K562 (cell line): ENCODE measurements at regions not wholly inside any gene's neighbourhood (a gene's known extent, or its start where the extent isn't known, plus 50 kb on each side); places are given as distances from the start of the nearest gene placed in this dataset.

Experiments used
- ATAC-seq: fragments of 200-7000 bp; cut with Tn5 transposase; 3 replicates; pipeline ENCODE4 v1.9.1; 2020; ENCODE audit warnings: moderate library complexity
- BruUV-seq: library from RNA; stranded (reverse); fragments of 400-500 nt; replicated peaks from 2 replicates; lab custom pipeline; 2021; lab: Mats Ljungman, UMichigan
- CTCF ChIA-PET: fragments of 300-600 bp; formaldehyde crosslinking; extraction: SDS; loops from one replicate; lab custom pipeline; 2021; ENCODE audit warnings: low intra/inter-chr PET ratio; lab: Yijun Ruan, JAX
- POLR2A ChIA-PET: fragments of 300-600, 350-650 bp; sonication (Branson Sonifier 250); formaldehyde crosslinking; extraction: SDS; loops from one replicate; lab custom pipeline; 2021; ENCODE audit warnings: antibody characterized with exemption, inconsistent platforms; lab: Yijun Ruan, JAX
- DNase-seq, 4 experiments: peaks; one replicate each; pipeline versions ENCODE4 v3.0.0 to v3.0.0-alpha.2; 2011 to 2018; ENCODE audit warnings: low spot score in 3 of 4, mixed read lengths in 3 of 4; ENCODE audit errors: extremely low read depth in 1 of 4
- FAIRE-seq: peaks from 2 replicates; lab custom pipeline; 2011; peaks lifted over from hg19 to GRCh38; lab: Jason Lieb, UNC
- H2AFZ ChIP-seq: 2 replicates; pipeline ENCODE4 v1.6.0; 2011; ENCODE audit warnings: low read depth, low read length, control low read depth, inconsistent platforms
- H3K27ac ChIP-seq: fragments of 200-600 bp; 3 replicates; pipeline ENCODE4 v1.8.0; 2011; ENCODE audit warnings: low read depth, mild to moderate bottlenecking, control low read depth, inconsistent platforms, low read length, moderate library complexity, mixed read lengths; ENCODE audit errors: extremely low read depth
- H3K27me3 ChIP-seq, 2 experiments: fragments of 300-600 bp in 1 of 2; 2 replicates in 1 of 2; 3 replicates in 1 of 2; pipeline versions ENCODE4 v1.6.0 to v1.8.0; 2011; ENCODE audit warnings: inconsistent platforms in 2 of 2, low read length in 2 of 2, mild to moderate bottlenecking in 1 of 2, mixed read lengths in 1 of 2, moderate library complexity in 1 of 2; ENCODE audit not compliant: control insufficient read depth in 2 of 2, insufficient read depth in 2 of 2
- H3K36me3 ChIP-seq: fragments of 300-600 bp; 3 replicates; pipeline ENCODE4 v1.8.0; 2011; ENCODE audit warnings: mild to moderate bottlenecking, low read length, inconsistent platforms; ENCODE audit not compliant: control insufficient read depth, insufficient read depth
- H3K4me1 ChIP-seq, 2 experiments: fragments of 200-600 bp in 1 of 2; replicated peaks in 1 of 2; 2 replicates in 1 of 2; 3 replicates in 1 of 2; pipeline versions ENCODE4 v1.5.1 to v1.8.0; 2011; ENCODE audit warnings: inconsistent platforms in 2 of 2, low read length in 2 of 2, mild to moderate bottlenecking in 1 of 2, mixed read lengths in 1 of 2, moderate library complexity in 1 of 2; ENCODE audit not compliant: control insufficient read depth in 2 of 2, insufficient read depth in 2 of 2
- H3K4me2 ChIP-seq: 2 replicates; pipeline ENCODE4 v1.6.1; 2011; ENCODE audit warnings: low read length, control low read depth, inconsistent platforms, mixed read lengths; ENCODE audit not compliant: insufficient read depth
- H3K4me3 ChIP-seq: fragments of 200-600 bp; sonication (generic), shearing (Covaris generic); 2 replicates; pipeline ENCODE4 v1.5.1; 2016; ENCODE audit warnings: control low read depth, inconsistent platforms
- H3K79me2 ChIP-seq: fragments of 200-600 bp; 3 replicates; pipeline ENCODE4 v1.8.0; 2011; ENCODE audit warnings: low read length, inconsistent platforms; ENCODE audit not compliant: control insufficient read depth, insufficient read depth
- H3K9ac ChIP-seq, 2 experiments: 2 replicates each; pipeline versions ENCODE4 v1.6.0 to v1.6.1; 2011; ENCODE audit warnings: low read depth in 2 of 2, low read length in 2 of 2, control low read depth in 1 of 2, inconsistent platforms in 1 of 2, mild to moderate bottlenecking in 1 of 2, mixed read lengths in 1 of 2; ENCODE audit not compliant: insufficient read depth in 1 of 2
- H3K9me1 ChIP-seq: one replicate; pipeline ENCODE4 v1.6.0; 2011; ENCODE audit warnings: inconsistent platforms, mild to moderate bottlenecking, low read length, moderate library complexity; ENCODE audit not compliant: control insufficient read depth, insufficient read depth
- H3K9me3 ChIP-seq: replicated peaks from 2 replicates; pipeline ENCODE4 v1.5.1; 2011; ENCODE audit warnings: low read depth, low read length, inconsistent platforms; ENCODE audit not compliant: control insufficient read depth, insufficient read depth
- H4K20me1 ChIP-seq: replicated peaks from 2 replicates; pipeline ENCODE4 v1.6.1; 2011; ENCODE audit warnings: low read length, inconsistent platforms, mixed read lengths; ENCODE audit not compliant: control insufficient read depth, insufficient read depth
- EZH2 ChIP-seq: IDR thresholded peaks from 2 replicates; pipeline ENCODE4 v1.6.1; 2012; ENCODE audit warnings: low read depth, mild to moderate bottlenecking, inconsistent platforms, low read length, borderline replicate concordance
- FUS ChIP-seq: fragments of 200-400 bp; formaldehyde crosslinking; optimal IDR thresholded peaks from 2 replicates; pipeline ENCODE3; 2017; ENCODE audit warnings: low read depth, low read length
- GABPB1 ChIP-seq: sonication (generic); formaldehyde crosslinking; IDR thresholded peaks from 2 replicates; pipeline ENCODE4 v1.8.0; 2022; ENCODE audit warnings: mild to moderate bottlenecking, missing genetic modification reagents
- KDM1A ChIP-seq, 2 experiments: fragments of 450-650 bp; IDR thresholded peaks; 2 replicates each; pipeline ENCODE4 v1.6.1; 2016; ENCODE audit warnings: mild to moderate bottlenecking in 2 of 2
- PRPF4 ChIP-seq: fragments of 200-400 bp; formaldehyde crosslinking; IDR thresholded peaks from one replicate; pipeline ENCODE4 v1.6.1; 2017; ENCODE audit warnings: low read length, low read depth, mild to moderate bottlenecking; ENCODE audit not compliant: insufficient read depth, poor library complexity, severe bottlenecking
- SAFB2 ChIP-seq: fragments of 200-400 bp; formaldehyde crosslinking; IDR thresholded peaks from 2 replicates; pipeline ENCODE4 v1.6.1; 2018; ENCODE audit warnings: borderline replicate concordance, low read length, low read depth, moderate library complexity; ENCODE audit not compliant: severe bottlenecking
- ZFP30 ChIP-seq: fragments of 250-450 bp; sonication (Bioruptor Pico); IDR thresholded peaks from 2 replicates; pipeline ENCODE4 v1.8.0; 2022; ENCODE audit warnings: moderate library complexity, mild to moderate bottlenecking, inconsistent platforms, borderline replicate concordance
- ZNF778 ChIP-seq: fragments of 450-650 bp; formaldehyde crosslinking; IDR thresholded peaks from 2 replicates; pipeline ENCODE4 v1.4.0; 2020; ENCODE audit warnings: mild to moderate bottlenecking, moderate library complexity
- ZSCAN32 ChIP-seq: fragments of 450-650 bp; formaldehyde crosslinking; IDR thresholded peaks from 2 replicates; pipeline ENCODE4 v1.4.0; 2020; ENCODE audit warnings: mild to moderate bottlenecking, moderate library complexity
- WGBS: fragments of 100-300 bp; shearing (Covaris generic); methylation state at CpG from one replicate; pipeline ENCODE4 v1.1.6; 2016; ENCODE audit warnings: low coverage, mixed read lengths; ENCODE audit not compliant: insufficient coverage; ENCODE audit errors: missing lambda C conversion rate; 5-methylcytosine and 5-hydroxymethylcytosine counted together
- in situ Hi-C: fragments of 300-500 bp; cut with MboI; formaldehyde crosslinking; loops from 4 replicates; pipeline ENCODE4 v1.15.0; 2018; ENCODE audit warnings: inconsistent platforms, mixed read lengths
- intact Hi-C: fragments of 100-400 bp; cut with micrococcal nuclease; formaldehyde crosslinking; loops from 2 replicates; pipeline ENCODE4 v1.14.2; 2022
- TF ChIP-seq, protein P1 (sequence below): fragments of 450-650 bp; IDR thresholded peaks from 2 replicates; pipeline ENCODE4 v1.7.1; 2018; ENCODE audit warnings: mild to moderate bottlenecking, low read depth; ENCODE audit not compliant: partially characterized antibody
- TF ChIP-seq, protein P2 (sequence below): sonication (generic); formaldehyde crosslinking; IDR thresholded peaks from 2 replicates; pipeline ENCODE4 v1.8.0; 2023; ENCODE audit warnings: mild to moderate bottlenecking, missing genetic modification reagents
- TF ChIP-seq, protein P3 (sequence below), 3 experiments: fragments of 200-800 bp in 1 of 3; sonication (Bioruptor generic) in 1 of 3; sonication (generic) in 1 of 3; formaldehyde crosslinking in 1 of 3; IDR thresholded peaks; 2 replicates each; pipeline versions ENCODE4 v1.6.1 to v1.8.0; 2016 to 2022; ENCODE audit warnings: mild to moderate bottlenecking in 2 of 3, missing compliant biosample characterization in 2 of 3, missing genetic modification characterization in 2 of 3, missing genetic modification reagents in 1 of 3

DNA sequence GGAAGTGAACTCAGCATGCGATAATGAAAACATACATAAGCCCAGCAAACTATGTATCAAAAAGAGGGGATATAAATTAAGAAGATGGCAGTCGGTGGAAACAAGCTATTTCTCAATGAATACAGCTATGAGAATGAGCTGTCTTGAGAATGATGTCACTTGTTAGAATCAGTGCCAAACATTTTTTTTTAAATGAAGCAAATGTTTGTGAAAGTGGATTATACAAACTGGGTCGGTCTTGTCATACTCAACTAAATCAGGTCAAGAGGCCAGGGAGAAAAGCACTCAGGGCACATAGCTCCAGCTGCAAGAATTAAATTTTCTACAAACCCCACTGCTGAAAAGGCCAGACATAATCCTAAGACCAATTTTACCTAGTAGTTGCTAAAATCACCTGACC lies 1048.4 kb downstream of the SLITRK1 start:
- FAIRE-seq (no peak), DNase-seq (no peak)
- no peak overlapping the region for H2AFZ ChIP-seq
- no peaks in the 10 kb centered on the region for H3K27me3 ChIP-seq
- H3K9me3 ChIP-seq, result no peaks in the 10 kb centered on the region
- H3K4me1 ChIP-seq, result no peaks in the 10 kb centered on the region
- CTCF ChIA-PET, result no interaction called here
- H3K9ac ChIP-seq, result no peak overlapping the region
- intact Hi-C loops, result no loop called here
- H4K20me1 ChIP-seq, result no peaks in the 10 kb centered on the region
- no peak overlapping the region for H3K4me2 ChIP-seq
- H3K36me3 ChIP-seq, result no peaks in the 10 kb centered on the region
- TF ChIP-seq, protein P1, sequence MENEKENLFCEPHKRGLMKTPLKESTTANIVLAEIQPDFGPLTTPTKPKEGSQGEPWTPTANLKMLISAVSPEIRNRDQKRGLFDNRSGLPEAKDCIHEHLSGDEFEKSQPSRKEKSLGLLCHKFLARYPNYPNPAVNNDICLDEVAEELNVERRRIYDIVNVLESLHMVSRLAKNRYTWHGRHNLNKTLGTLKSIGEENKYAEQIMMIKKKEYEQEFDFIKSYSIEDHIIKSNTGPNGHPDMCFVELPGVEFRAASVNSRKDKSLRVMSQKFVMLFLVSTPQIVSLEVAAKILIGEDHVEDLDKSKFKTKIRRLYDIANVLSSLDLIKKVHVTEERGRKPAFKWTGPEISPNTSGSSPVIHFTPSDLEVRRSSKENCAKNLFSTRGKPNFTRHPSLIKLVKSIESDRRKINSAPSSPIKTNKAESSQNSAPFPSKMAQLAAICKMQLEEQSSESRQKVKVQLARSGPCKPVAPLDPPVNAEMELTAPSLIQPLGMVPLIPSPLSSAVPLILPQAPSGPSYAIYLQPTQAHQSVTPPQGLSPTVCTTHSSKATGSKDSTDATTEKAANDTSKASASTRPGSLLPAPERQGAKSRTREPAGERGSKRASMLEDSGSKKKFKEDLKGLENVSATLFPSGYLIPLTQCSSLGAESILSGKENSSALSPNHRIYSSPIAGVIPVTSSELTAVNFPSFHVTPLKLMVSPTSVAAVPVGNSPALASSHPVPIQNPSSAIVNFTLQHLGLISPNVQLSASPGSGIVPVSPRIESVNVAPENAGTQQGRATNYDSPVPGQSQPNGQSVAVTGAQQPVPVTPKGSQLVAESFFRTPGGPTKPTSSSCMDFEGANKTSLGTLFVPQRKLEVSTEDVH, result no peak
- TF ChIP-seq, protein P2, sequence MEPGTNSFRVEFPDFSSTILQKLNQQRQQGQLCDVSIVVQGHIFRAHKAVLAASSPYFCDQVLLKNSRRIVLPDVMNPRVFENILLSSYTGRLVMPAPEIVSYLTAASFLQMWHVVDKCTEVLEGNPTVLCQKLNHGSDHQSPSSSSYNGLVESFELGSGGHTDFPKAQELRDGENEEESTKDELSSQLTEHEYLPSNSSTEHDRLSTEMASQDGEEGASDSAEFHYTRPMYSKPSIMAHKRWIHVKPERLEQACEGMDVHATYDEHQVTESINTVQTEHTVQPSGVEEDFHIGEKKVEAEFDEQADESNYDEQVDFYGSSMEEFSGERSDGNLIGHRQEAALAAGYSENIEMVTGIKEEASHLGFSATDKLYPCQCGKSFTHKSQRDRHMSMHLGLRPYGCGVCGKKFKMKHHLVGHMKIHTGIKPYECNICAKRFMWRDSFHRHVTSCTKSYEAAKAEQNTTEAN (CRISPR knock-in tag), result no peak
- no peak for TF ChIP-seq EZH2
- no peak for TF ChIP-seq PRPF4
- no peak for TF ChIP-seq KDM1A (IDR thresholded peaks at IDR 0.05)
- TF ChIP-seq ZNF778 (CRISPR knock-in tag), result no peak
- no peak for TF ChIP-seq ZFP30 (CRISPR knock-in tag)
- TF ChIP-seq GABPB1 (CRISPR knock-in tag), result no peak
- TF ChIP-seq, protein P3, sequence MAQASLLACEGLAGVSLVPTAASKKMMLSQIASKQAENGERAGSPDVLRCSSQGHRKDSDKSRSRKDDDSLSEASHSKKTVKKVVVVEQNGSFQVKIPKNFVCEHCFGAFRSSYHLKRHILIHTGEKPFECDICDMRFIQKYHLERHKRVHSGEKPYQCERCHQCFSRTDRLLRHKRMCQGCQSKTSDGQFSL (CRISPR knock-in tag; IDR thresholded peaks at IDR 0.05), result no peak
- TF ChIP-seq, protein P3 (tag; IDR thresholded peaks at IDR 0.05), result no peak
- no peak for TF ChIP-seq SAFB2
- TF ChIP-seq ZSCAN32 (CRISPR knock-in tag), result no peak
- TF ChIP-seq FUS, result no peak
- TF ChIP-seq, all 486 proteins: peak for 0
- in situ Hi-C loops, result no loop called here
- no peak for ATAC-seq
- no peaks in the 10 kb centered on the region for H3K79me2 ChIP-seq
- H3K9me1 ChIP-seq, result no peaks in the 10 kb centered on the region
- no peak overlapping the region for H3K4me3 ChIP-seq
- 0% methylated on average over 3 of the region's 3 CpGs for WGBS
- BruUV-seq, result no TSS peak
- no peak overlapping the region for H3K27ac ChIP-seq
- POLR2A ChIA-PET, result no interaction called here
